PFSK-1 (cell line): ENCODE measurements at regions not wholly inside any gene's neighbourhood (a gene's known extent, or its start where the extent isn't known, plus 50 kb on each side); places are given as distances from the start of the nearest gene placed in this dataset.

ENCODE experiments used
- FOXP2 ChIP-seq: optimal IDR thresholded peaks from 2 replicates; pipeline ENCODE3; 2011; ENCODE audit warnings: borderline replicate concordance, control low read depth, inconsistent platforms; ENCODE audit not compliant: insufficient read depth; ENCODE audit errors: extremely low read length, extremely low read depth
- POLR2AphosphoS5 ChIP-seq: IDR thresholded peaks from 2 replicates; pipeline ENCODE4 v1.6.1; 2012; ENCODE audit warnings: low read depth, mild to moderate bottlenecking, control low read depth, low read length, moderate library complexity
- TAF1 ChIP-seq: IDR thresholded peaks from 2 replicates; pipeline ENCODE4 v1.6.1; 2012; ENCODE audit warnings: low read length, control low read depth, borderline replicate concordance; ENCODE audit not compliant: insufficient read depth
- TF ChIP-seq, protein P1 (sequence below), 2 experiments: IDR thresholded peaks; 2 replicates each; pipeline versions ENCODE4 v1.6.1 to v1.8.0; 2011 to 2012; ENCODE audit warnings: low read depth in 2 of 2, low read length in 2 of 2, control low read depth in 1 of 2, inconsistent platforms in 1 of 2, mild to moderate bottlenecking in 1 of 2, moderate library complexity in 1 of 2; ENCODE audit not compliant: insufficient read depth in 1 of 2

DNA sequence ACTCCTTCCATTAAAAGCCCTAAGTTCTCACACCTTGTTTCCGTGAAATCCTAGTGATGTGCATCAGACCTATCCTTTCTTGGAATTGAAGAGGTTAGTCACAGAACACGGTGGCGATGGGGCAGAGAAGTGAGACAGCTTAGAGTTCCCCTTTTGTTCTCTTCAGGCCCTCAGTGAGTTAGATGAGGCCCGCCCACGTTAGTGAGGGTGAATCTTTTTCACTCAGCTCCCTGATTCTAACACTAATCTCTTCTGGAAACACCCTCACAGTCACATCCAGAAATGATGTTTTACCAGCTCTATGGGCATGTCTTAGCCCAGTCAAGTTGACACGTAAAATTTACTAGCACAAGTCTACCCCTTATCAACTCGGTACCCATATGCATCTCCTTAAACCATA is 172.7 kb upstream of the NOX3 start:
- TF ChIP-seq, protein P1, sequence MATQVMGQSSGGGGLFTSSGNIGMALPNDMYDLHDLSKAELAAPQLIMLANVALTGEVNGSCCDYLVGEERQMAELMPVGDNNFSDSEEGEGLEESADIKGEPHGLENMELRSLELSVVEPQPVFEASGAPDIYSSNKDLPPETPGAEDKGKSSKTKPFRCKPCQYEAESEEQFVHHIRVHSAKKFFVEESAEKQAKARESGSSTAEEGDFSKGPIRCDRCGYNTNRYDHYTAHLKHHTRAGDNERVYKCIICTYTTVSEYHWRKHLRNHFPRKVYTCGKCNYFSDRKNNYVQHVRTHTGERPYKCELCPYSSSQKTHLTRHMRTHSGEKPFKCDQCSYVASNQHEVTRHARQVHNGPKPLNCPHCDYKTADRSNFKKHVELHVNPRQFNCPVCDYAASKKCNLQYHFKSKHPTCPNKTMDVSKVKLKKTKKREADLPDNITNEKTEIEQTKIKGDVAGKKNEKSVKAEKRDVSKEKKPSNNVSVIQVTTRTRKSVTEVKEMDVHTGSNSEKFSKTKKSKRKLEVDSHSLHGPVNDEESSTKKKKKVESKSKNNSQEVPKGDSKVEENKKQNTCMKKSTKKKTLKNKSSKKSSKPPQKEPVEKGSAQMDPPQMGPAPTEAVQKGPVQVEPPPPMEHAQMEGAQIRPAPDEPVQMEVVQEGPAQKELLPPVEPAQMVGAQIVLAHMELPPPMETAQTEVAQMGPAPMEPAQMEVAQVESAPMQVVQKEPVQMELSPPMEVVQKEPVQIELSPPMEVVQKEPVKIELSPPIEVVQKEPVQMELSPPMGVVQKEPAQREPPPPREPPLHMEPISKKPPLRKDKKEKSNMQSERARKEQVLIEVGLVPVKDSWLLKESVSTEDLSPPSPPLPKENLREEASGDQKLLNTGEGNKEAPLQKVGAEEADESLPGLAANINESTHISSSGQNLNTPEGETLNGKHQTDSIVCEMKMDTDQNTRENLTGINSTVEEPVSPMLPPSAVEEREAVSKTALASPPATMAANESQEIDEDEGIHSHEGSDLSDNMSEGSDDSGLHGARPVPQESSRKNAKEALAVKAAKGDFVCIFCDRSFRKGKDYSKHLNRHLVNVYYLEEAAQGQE (IDR thresholded peaks at IDR 0.05; ENCODE audit: insufficient read depth in 1 of 2, low read depth in 2 of 2, low read length in 2 of 2) = no peak
- TF ChIP-seq TAF1 (no peak), POLR2AphosphoS5 (no peak), FOXP2 (no peak)
